SK-N-SH (cell line): ENCODE measurements at regions not wholly inside any gene's neighbourhood (a gene's known extent, or its start where the extent isn't known, plus 50 kb on each side); places are given as distances from the start of the nearest gene placed in this dataset.
"Not testable (repeated sequence)": the region's sequence is repeated elsewhere in the genome, so short reads cannot be mapped to it uniquely, and the experiment has no call there.

ENCODE experiments used
- CTCF ChIA-PET: fragments of 300-600, 350-600 bp; formaldehyde crosslinking; extraction: SDS; loops from one replicate; lab custom pipeline; 2021; lab: Yijun Ruan, JAX
- POLR2A ChIA-PET: fragments of 350-600 bp; sonication (Branson Sonifier 250); formaldehyde crosslinking; extraction: SDS; loops from one replicate; lab custom pipeline; 2020; ENCODE audit warnings: antibody characterized with exemption, inconsistent platforms; lab: Yijun Ruan, JAX
- DNase-seq: peaks from one replicate; pipeline ENCODE4 v3.0.0; 2012
- H2AFZ ChIP-seq: fragments of 200-600 bp; sonication (generic); 2 replicates; pipeline ENCODE4 v1.8.1; 2016; ENCODE audit warnings: antibody characterized with exemption, mild to moderate bottlenecking, low read depth
- H3F3A ChIP-seq: fragments of 200-600 bp; sonication (generic); replicated peaks from 2 replicates; pipeline ENCODE3; 2016; ENCODE audit warnings: antibody characterized with exemption, mild to moderate bottlenecking; ENCODE audit not compliant: insufficient read depth
- H3K27ac ChIP-seq, 2 experiments: fragments of 200-500 bp in 1 of 2; fragments of 200-600 bp in 1 of 2; sonication (Bioruptor generic) in 1 of 2; sonication (generic), shearing (Covaris generic) in 1 of 2; 2 replicates each; pipeline versions ENCODE4 v1.5.1 to v1.6.1; 2014 to 2016; ENCODE audit warnings: low read depth in 2 of 2, inconsistent platforms in 1 of 2, low read length in 1 of 2, mild to moderate bottlenecking in 1 of 2, mixed read lengths in 1 of 2
- H3K27me3 ChIP-seq: fragments of 200-600 bp; sonication (generic), shearing (Covaris generic); 2 replicates; pipeline ENCODE4 v1.6.1; 2016; ENCODE audit warnings: mixed run types; ENCODE audit not compliant: insufficient read depth
- H3K36me3 ChIP-seq, 2 experiments: fragments of 200-500 bp in 1 of 2; fragments of 200-600 bp in 1 of 2; sonication (Bioruptor generic) in 1 of 2; sonication (generic) in 1 of 2; replicated peaks in 1 of 2; 2 replicates each; pipeline versions ENCODE3 to v1.5.1; 2014 to 2016; ENCODE audit warnings: low read length in 1 of 2, mild to moderate bottlenecking in 1 of 2; ENCODE audit not compliant: insufficient read depth in 2 of 2, control insufficient read depth in 1 of 2
- H3K4me1 ChIP-seq, 2 experiments: fragments of 200-500 bp in 1 of 2; fragments of 200-600 bp in 1 of 2; sonication (Bioruptor generic) in 1 of 2; sonication (generic), shearing (Covaris generic) in 1 of 2; 2 replicates each; pipeline versions ENCODE4 v1.5.1 to v1.6.1; 2014 to 2016; ENCODE audit warnings: low read depth in 1 of 2, low read length in 1 of 2, mixed run types in 1 of 2; ENCODE audit not compliant: insufficient read depth in 2 of 2, control insufficient read depth in 1 of 2
- H3K4me2 ChIP-seq: fragments of 200-600 bp; sonication (generic), shearing (Covaris generic); 2 replicates; pipeline ENCODE4 v1.6.1; 2017; ENCODE audit warnings: mixed run types
- H3K4me3 ChIP-seq, 2 experiments: fragments of 200-500 bp in 1 of 2; fragments of 200-600 bp in 1 of 2; sonication (Bioruptor generic) in 1 of 2; sonication (generic), shearing (Covaris generic) in 1 of 2; 2 replicates each; pipeline versions ENCODE4 v1.5.1 to v1.8.1; 2014 to 2016; ENCODE audit warnings: low read depth in 2 of 2, inconsistent platforms in 1 of 2, low read length in 1 of 2, mild to moderate bottlenecking in 1 of 2, mixed read lengths in 1 of 2, moderate library complexity in 1 of 2
- H3K79me2 ChIP-seq: fragments of 200-600 bp; sonication (generic); 2 replicates; pipeline ENCODE4 v1.8.1; 2017; ENCODE audit warnings: mild to moderate bottlenecking; ENCODE audit not compliant: insufficient read depth
- H3K9ac ChIP-seq: fragments of 200-600 bp; sonication (generic); 2 replicates; pipeline ENCODE4 v1.6.1; 2017; ENCODE audit warnings: mixed run types
- H3K9me2 ChIP-seq: fragments of 200-600 bp; sonication (generic); 2 replicates; pipeline ENCODE4 v1.6.1; 2017; ENCODE audit warnings: mixed run types
- H3K9me3 ChIP-seq: fragments of 200-600 bp; sonication (generic); 2 replicates; pipeline ENCODE4 v1.6.1; 2017; ENCODE audit warnings: mixed run types, mild to moderate bottlenecking, moderate library complexity
- H4K20me1 ChIP-seq: fragments of 200-600 bp; sonication (generic); 2 replicates; pipeline ENCODE4 v1.6.1; 2017; ENCODE audit warnings: mild to moderate bottlenecking, mixed run types; ENCODE audit not compliant: insufficient read depth
- GABPA ChIP-seq: IDR thresholded peaks from 2 replicates; pipeline ENCODE4 v1.4.0; 2012; ENCODE audit warnings: low read depth, mild to moderate bottlenecking
- MXI1 ChIP-seq: IDR thresholded peaks from 2 replicates; pipeline ENCODE4 v1.6.1; 2012; ENCODE audit warnings: mild to moderate bottlenecking, low read depth, low read length, improper control_type of control experiment
- POLR2AphosphoS5 ChIP-seq: IDR thresholded peaks from 2 replicates; pipeline ENCODE4 v1.6.1; 2012; ENCODE audit warnings: low read depth, low read length
- RAD21 ChIP-seq: IDR thresholded peaks from 2 replicates; pipeline ENCODE4 v1.6.1; 2012; ENCODE audit warnings: mild to moderate bottlenecking, low read length
- RXRA ChIP-seq: IDR thresholded peaks from 2 replicates; pipeline ENCODE4 v1.4.0; 2012; ENCODE audit warnings: low read depth, mild to moderate bottlenecking, borderline replicate concordance
- SIN3A ChIP-seq: IDR thresholded peaks from 2 replicates; pipeline ENCODE4 v1.6.1; 2012; ENCODE audit warnings: low read depth, mild to moderate bottlenecking, low read length, moderate library complexity, borderline replicate concordance
- TCF12 ChIP-seq: IDR thresholded peaks from 2 replicates; pipeline ENCODE4 v1.4.0; 2012
- WGBS: methylation state at CpG from one replicate; pipeline ENCODE4 v1.1.6; 2017; ENCODE audit warnings: low lambda C conversion rate; 5-methylcytosine and 5-hydroxymethylcytosine counted together
- TF ChIP-seq, protein P1 (sequence below): fragments of 150-350 bp; IDR thresholded peaks from 2 replicates; pipeline ENCODE4 v1.6.1; 2016; ENCODE audit warnings: mild to moderate bottlenecking, low read depth, low read length

DNA sequence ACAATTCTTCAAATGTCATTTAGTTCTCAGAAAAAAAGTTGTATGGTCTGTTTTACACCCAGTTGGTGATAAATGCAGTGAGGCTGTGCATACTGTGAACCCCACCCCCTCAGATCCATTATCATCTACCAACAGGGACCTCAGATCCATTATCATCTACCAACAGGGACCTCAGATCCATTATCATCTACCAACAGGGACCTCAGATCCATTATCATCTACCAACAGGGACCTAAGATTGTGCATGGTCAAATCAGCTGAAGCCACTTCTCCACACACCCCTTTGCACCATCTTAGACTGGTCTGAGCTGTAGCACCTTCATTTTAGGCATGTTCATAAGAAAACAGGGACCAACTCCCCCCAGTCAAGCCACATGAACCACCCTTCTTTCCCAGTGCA is 358.4 kb downstream of the FBXW7 start:
- H3K27ac ChIP-seq, H2AFZ ChIP-seq, H4K20me1 ChIP-seq, H3K9me3 ChIP-seq, H3K9ac ChIP-seq, H3K4me2 ChIP-seq, H3K4me3 ChIP-seq, H3F3A ChIP-seq, POLR2A ChIA-PET, H3K27me3 ChIP-seq, DNase-seq, H3K4me1 ChIP-seq, H3K9me2 ChIP-seq, H3K36me3 ChIP-seq, H3K79me2 ChIP-seq: not testable (repeated sequence)
- CTCF ChIA-PET: interaction anchor here (0.7 kb wide), 1 partner anchor 42 kb away, joined by 3 read pairs; no protein-coding TSS in a partner anchor

DNA sequence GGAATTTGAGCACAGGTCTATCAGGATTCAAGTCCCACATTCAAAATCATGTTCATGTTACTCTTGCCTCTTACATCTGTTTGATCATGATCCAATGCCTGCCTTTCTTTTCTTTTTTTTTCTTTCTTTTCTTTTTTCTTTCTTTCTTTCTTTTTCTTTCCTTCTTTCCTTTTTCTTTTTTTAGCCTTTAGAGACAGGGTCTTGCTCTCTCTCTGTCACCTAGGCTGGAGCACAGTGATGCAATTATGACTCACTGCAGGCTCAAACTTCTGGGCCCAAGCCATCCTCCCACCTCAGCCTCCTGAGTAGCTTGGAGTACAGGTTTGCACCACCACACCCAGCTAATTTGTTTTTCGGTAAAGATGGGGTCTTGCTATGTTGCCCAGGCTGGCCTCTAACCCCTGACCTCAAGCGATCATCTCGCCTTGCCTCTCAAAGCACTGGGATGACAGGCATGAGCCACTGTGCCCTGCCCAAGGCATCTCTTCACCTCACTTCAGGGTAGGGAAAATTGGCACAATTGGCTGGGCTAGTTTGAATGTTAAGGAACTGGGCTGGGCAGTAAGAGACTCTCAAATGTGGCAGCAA is 359.2 kb downstream of the FBXW7 start:
- Histone ChIP-seq H3K9me3 (no peaks in the 10 kb centered on the region), H3K9ac (no peak overlapping the region), H3K79me2 (no peaks in the 10 kb centered on the region), H2AFZ (no peak overlapping the region), H3K4me2 (no peak overlapping the region), H3K27me3 (no peaks in the 10 kb centered on the region), H3K36me3 (no peaks in the 10 kb centered on the region), H3F3A (no peaks in the 10 kb centered on the region), H3K9me2 (no peaks in the 10 kb centered on the region), H3K4me1 (no peaks in the 10 kb centered on the region; a peak in 1 of 4 replicates), H4K20me1 (no peaks in the 10 kb centered on the region), H3K4me3 (no peak overlapping the region), H3K27ac (no peak overlapping the region)
- TF ChIP-seq GABPA: no peak
- TF ChIP-seq, protein P1, sequence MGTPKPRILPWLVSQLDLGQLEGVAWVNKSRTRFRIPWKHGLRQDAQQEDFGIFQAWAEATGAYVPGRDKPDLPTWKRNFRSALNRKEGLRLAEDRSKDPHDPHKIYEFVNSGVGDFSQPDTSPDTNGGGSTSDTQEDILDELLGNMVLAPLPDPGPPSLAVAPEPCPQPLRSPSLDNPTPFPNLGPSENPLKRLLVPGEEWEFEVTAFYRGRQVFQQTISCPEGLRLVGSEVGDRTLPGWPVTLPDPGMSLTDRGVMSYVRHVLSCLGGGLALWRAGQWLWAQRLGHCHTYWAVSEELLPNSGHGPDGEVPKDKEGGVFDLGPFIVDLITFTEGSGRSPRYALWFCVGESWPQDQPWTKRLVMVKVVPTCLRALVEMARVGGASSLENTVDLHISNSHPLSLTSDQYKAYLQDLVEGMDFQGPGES: no peak
- no peak for TF ChIP-seq POLR2AphosphoS5
- no peak for TF ChIP-seq MXI1
- TF ChIP-seq RXRA: no peak
- DNase-seq: no peak
- 17% methylated on average over 2 of the region's 3 CpGs for WGBS
- CTCF ChIA-PET: interaction anchor here (0.6 to 1.4 kb wide), 3 partner anchors 11 to 43 kb away, joined by 3 to 5 read pairs (median 3); no protein-coding TSS in a partner anchor
- POLR2A ChIA-PET: no interaction called here

DNA sequence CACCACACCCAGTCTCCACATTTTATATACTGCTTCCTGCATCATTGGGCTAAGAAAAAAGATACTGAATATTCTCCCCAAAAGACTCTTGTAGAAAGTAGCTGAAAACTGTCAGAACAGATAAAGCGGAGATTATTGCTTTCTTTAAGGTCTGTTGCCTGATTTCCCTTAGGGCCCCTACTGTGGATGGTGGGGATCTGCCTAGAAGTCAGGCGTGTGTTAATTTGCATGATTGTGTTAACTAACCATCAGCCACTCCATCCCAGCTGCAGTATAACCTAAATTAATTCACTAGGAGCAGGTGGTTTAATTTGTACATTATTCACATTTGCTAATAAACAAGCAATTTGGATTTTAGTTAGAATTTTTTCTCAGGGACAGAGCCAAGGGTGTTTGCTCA is 360.3 kb downstream of the FBXW7 start:
- H2AFZ ChIP-seq: no peak overlapping the region
- no peak for DNase-seq
- H3K4me2 ChIP-seq: no peak overlapping the region
- H3K4me1 ChIP-seq: no peaks in the 10 kb centered on the region; a peak in 1 of 4 replicates
- no peaks in the 10 kb centered on the region for H3F3A ChIP-seq
- H3K9ac ChIP-seq: no peak overlapping the region
- no peaks in the 10 kb centered on the region for H3K36me3 ChIP-seq
- H3K27ac ChIP-seq: no peak overlapping the region
- H3K4me3 ChIP-seq: no peak overlapping the region
- WGBS: 54% methylated on average over 2 of the region's 2 CpGs
- TF ChIP-seq SIN3A: no peak
- TF ChIP-seq RAD21: no peak
- TF ChIP-seq TCF12: no peak
- TF ChIP-seq, all 33 proteins: peak for 0
- H3K9me2 ChIP-seq: no peaks in the 10 kb centered on the region
- POLR2A ChIA-PET: no interaction called here
- H3K27me3 ChIP-seq: no peaks in the 10 kb centered on the region
- no peaks in the 10 kb centered on the region for H3K79me2 ChIP-seq
- H4K20me1 ChIP-seq: no peaks in the 10 kb centered on the region
- H3K9me3 ChIP-seq: no peaks in the 10 kb centered on the region
- CTCF ChIA-PET: interaction anchor here (1.4 kb wide), 1 partner anchor 10 kb away, joined by 5 read pairs; no protein-coding TSS in a partner anchor
